CD14-positive monocyte (primary cell): ENCODE measurements at regions not wholly inside any gene's neighbourhood (a gene's known extent, or its start where the extent isn't known, plus 50 kb on each side); places are given as distances from the start of the nearest gene placed in this dataset.

Experiments used
- DNase-seq, 3 donors: peaks; one replicate each; pipeline ENCODE4 v3.0.0-alpha.2; 2011 to 2022
- H2AFZ ChIP-seq: 2 replicates; pipeline ENCODE4 v1.6.0; 2012; ENCODE audit warnings: mild to moderate bottlenecking, low read depth, low read length, inconsistent platforms; ENCODE audit not compliant: insufficient read depth, poor library complexity, severe bottlenecking
- H3K27ac ChIP-seq, 2 donors: 1 replicate in 1 of 2; 2 replicates in 1 of 2; pipeline ENCODE4 v1.5.1; 2012 to 2013; ENCODE audit warnings: low read length in 2 of 2, control low read depth in 1 of 2, inconsistent platforms in 1 of 2, low read depth in 1 of 2, mild to moderate bottlenecking in 1 of 2
- H3K27me3 ChIP-seq, 2 donors: one replicate each; pipeline versions ENCODE4 v1.6.0 to v1.6.1; 2011 to 2013; ENCODE audit warnings: low read length in 2 of 2; ENCODE audit not compliant: control insufficient read depth in 2 of 2, insufficient read depth in 2 of 2
- H3K36me3 ChIP-seq, 2 donors: replicated peaks in 1 of 2; 1 replicate in 1 of 2; 2 replicates in 1 of 2; pipeline versions ENCODE4 v1.5.1 to v1.6.1; 2012 to 2013; ENCODE audit warnings: low read length in 2 of 2, control low read depth in 1 of 2, inconsistent platforms in 1 of 2, mild to moderate bottlenecking in 1 of 2; ENCODE audit not compliant: insufficient read depth in 2 of 2, control insufficient read depth in 1 of 2
- H3K4me1 ChIP-seq, 2 donors: 1 replicate in 1 of 2; 2 replicates in 1 of 2; pipeline versions ENCODE4 v1.5.1 to v1.6.1; 2012 to 2013; ENCODE audit warnings: low read length in 2 of 2, control low read depth in 1 of 2, inconsistent platforms in 1 of 2, mild to moderate bottlenecking in 1 of 2, moderate library complexity in 1 of 2; ENCODE audit not compliant: insufficient read depth in 2 of 2, control insufficient read depth in 1 of 2
- H3K4me2 ChIP-seq: replicated peaks from 2 replicates; pipeline ENCODE3; 2012; ENCODE audit warnings: low read length, moderate library complexity, mild to moderate bottlenecking; ENCODE audit not compliant: poor library complexity, severe bottlenecking; ENCODE audit errors: extremely low read depth
- H3K4me3 ChIP-seq, 3 experiments: fragments of 200-600 bp in 1 of 3; sonication (generic) in 1 of 3; replicated peaks in 1 of 3; 1 replicate in 2 of 3; 2 replicates in 1 of 3; pipeline ENCODE4 v1.5.1; 2011 to 2013; ENCODE audit warnings: low read length in 3 of 3, mild to moderate bottlenecking in 3 of 3, control low read depth in 2 of 3, low read depth in 2 of 3, inconsistent platforms in 1 of 3, moderate library complexity in 1 of 3
- H3K79me2 ChIP-seq: 2 replicates; pipeline ENCODE4 v1.6.0; 2012; ENCODE audit warnings: mild to moderate bottlenecking, control low read depth, inconsistent platforms, low read length, moderate library complexity; ENCODE audit not compliant: insufficient read depth
- H3K9ac ChIP-seq: 2 replicates; pipeline ENCODE4 v1.6.0; 2017; ENCODE audit warnings: low read length, mild to moderate bottlenecking; ENCODE audit not compliant: insufficient read depth, poor library complexity, severe bottlenecking
- H3K9me3 ChIP-seq, 2 donors: replicated peaks in 1 of 2; 1 replicate in 1 of 2; 2 replicates in 1 of 2; pipeline versions ENCODE4 v1.5.1 to v1.6.1; 2012 to 2013; ENCODE audit warnings: low read length in 2 of 2, control low read depth in 1 of 2; ENCODE audit not compliant: control insufficient read depth in 1 of 2, insufficient read depth in 1 of 2
- H4K20me1 ChIP-seq: 2 replicates; pipeline ENCODE4 v1.6.0; 2012; ENCODE audit warnings: mild to moderate bottlenecking, low read length, control low read depth, moderate library complexity; ENCODE audit not compliant: insufficient read depth
- H3K27ac Mint-ChIP-seq, 7 donors: one replicate each; pipeline ENCODE4 v1.8.0; 2020; ENCODE audit warnings: mild to moderate bottlenecking in 7 of 7, mixed read lengths in 7 of 7, moderate library complexity in 6 of 7, inconsistent platforms in 2 of 7
- H3K27me3 Mint-ChIP-seq, 3 donors: one replicate each; pipeline ENCODE4 v1.8.0; 2021 to 2022; ENCODE audit warnings: low read depth in 3 of 3, mild to moderate bottlenecking in 3 of 3, mixed read lengths in 3 of 3, moderate library complexity in 3 of 3, inconsistent platforms in 1 of 3
- H3K36me3 Mint-ChIP-seq, 2 donors: one replicate each; pipeline ENCODE4 v1.8.0; 2020; ENCODE audit warnings: mixed read lengths in 2 of 2, inconsistent platforms in 1 of 2, mild to moderate bottlenecking in 1 of 2
- H3K4me1 Mint-ChIP-seq: one replicate; pipeline ENCODE4 v1.8.0; 2020; ENCODE audit warnings: mild to moderate bottlenecking, mixed read lengths
- H3K4me3 Mint-ChIP-seq, 2 donors: one replicate each; pipeline ENCODE4 v1.8.0; 2020; ENCODE audit warnings: mild to moderate bottlenecking in 2 of 2, mixed read lengths in 2 of 2, moderate library complexity in 1 of 2
- H3K9me3 Mint-ChIP-seq, 7 donors: one replicate each; pipeline ENCODE4 v1.8.0; 2020 to 2022; ENCODE audit warnings: mixed read lengths in 7 of 7, mild to moderate bottlenecking in 6 of 7, moderate library complexity in 6 of 7, inconsistent platforms in 2 of 7
- CTCF ChIP-seq: fragments of 200-600 bp; IDR thresholded peaks from one replicate; pipeline ENCODE4 v1.8.0; 2022; ENCODE audit warnings: antibody characterized with exemption, mild to moderate bottlenecking
- WGBS: methylation state at CpG from one replicate; pipeline ENCODE4 v1.1.5; 2013; ENCODE audit warnings: missing lambda C conversion rate; ENCODE audit not compliant: insufficient coverage; 5-methylcytosine and 5-hydroxymethylcytosine counted together
- intact Hi-C, 2 donors: fragments of 100-400 bp; cut with micrococcal nuclease; formaldehyde crosslinking; loops; one replicate each; pipeline versions ENCODE4 v1.15.0 to v1.15.1; 2023

GRCh38 chr9:91066042-91066415 lies 264.4 kb downstream of the SYK start:
- Histone ChIP-seq H3K79me2 (no peaks in the 10 kb centered on the region), H2AFZ (no peak overlapping the region), H3K9me3 (no peaks in the 10 kb centered on the region), H3K4me2 (no peak overlapping the region), H3K4me3 (no peak overlapping the region), H3K9ac (no peak overlapping the region), H3K4me1 (peaks cover 12 to 16% of the 10 kb centered on the region in 2 donors), H3K36me3 (no peaks in the 10 kb centered on the region), H3K27me3 (no peaks in the 10 kb centered on the region), H4K20me1 (no peaks in the 10 kb centered on the region), H3K27ac (no peak overlapping the region)
- Mint-ChIP-seq H3K36me3 (no peaks in the 10 kb centered on the region), H3K4me3 (no peak overlapping the region), H3K4me1 (peaks cover 13% of the 10 kb centered on the region), H3K27ac (peak overlapping the region in 1 of 7 donors; percentile 6), H3K27me3 (peaks cover 0 to 2% (median 2%) of the 10 kb centered on the region in 3 donors), H3K9me3 (peaks cover 0 to 7% (median 1%) of the 10 kb centered on the region in 7 donors)
- TF ChIP-seq CTCF = no peak
- WGBS = 95% methylated on average over 4 of the region's 7 CpGs
- intact Hi-C loops = no loop called here
- DNase-seq = no peak

- H3K9me3 Mint-ChIP-seq = peaks cover 0 to 7% (median 1%) of the 10 kb centered on the region in 7 donors
- no peak overlapping the region for H3K27ac Mint-ChIP-seq
Observed at GRCh38 chr9:91066856-91067255, 265.2 kb downstream of the SYK start.

More at GRCh38 chr9:91066856-91067255, 265.2 kb downstream of the SYK start:
- Histone ChIP-seq H3K4me3 (no peak overlapping the region), H2AFZ (no peak overlapping the region), H3K36me3 (no peaks in the 10 kb centered on the region), H3K9ac (no peak overlapping the region), H3K4me1 (peaks cover 7 to 13% of the 10 kb centered on the region in 2 donors), H3K27me3 (no peaks in the 10 kb centered on the region), H3K4me2 (no peak overlapping the region), H3K27ac (no peak overlapping the region), H4K20me1 (no peaks in the 10 kb centered on the region), H3K9me3 (no peaks in the 10 kb centered on the region), H3K79me2 (no peaks in the 10 kb centered on the region)
- no peak for DNase-seq
- intact Hi-C loops = no loop called here
- 88% methylated on average over 4 of the region's 4 CpGs for WGBS
- peaks cover 0 to 2% (median 2%) of the 10 kb centered on the region in 3 donors for H3K27me3 Mint-ChIP-seq
- H3K4me3 Mint-ChIP-seq = no peak overlapping the region
- H3K4me1 Mint-ChIP-seq = peaks cover 13% of the 10 kb centered on the region
- no peaks in the 10 kb centered on the region for H3K36me3 Mint-ChIP-seq
- no peak for TF ChIP-seq CTCF
